AG09309 (cell line): ENCODE measurements at regions not wholly inside any gene's neighbourhood (a gene's known extent, or its start where the extent isn't known, plus 50 kb on each side); places are given as distances from the start of the nearest gene placed in this dataset.

Experiments
- DNase-seq: peaks from one replicate; pipeline ENCODE4 v3.0.0-alpha.2; 2010; ENCODE audit warnings: low read depth
- H3K4me3 ChIP-seq: 2 replicates; pipeline ENCODE4 v1.5.1; 2011; ENCODE audit warnings: mild to moderate bottlenecking, low read depth, low read length, moderate library complexity; ENCODE audit not compliant: control insufficient read depth
- CTCF ChIP-seq: IDR thresholded peaks from 2 replicates; pipeline ENCODE4 v1.5.1; 2011; ENCODE audit warnings: mild to moderate bottlenecking, low read depth, low read length, inconsistent platforms; ENCODE audit not compliant: insufficient read depth, control insufficient read depth; ENCODE audit errors: missing control alignments

GRCh38 chr13:109447667-109448066, 338.7 kb downstream of the IRS2 start:
- H3K4me3 ChIP-seq = no peak overlapping the region
- no peak for TF ChIP-seq CTCF
- no peak for DNase-seq

- no peak for DNase-seq
- H3K4me3 ChIP-seq = no peak overlapping the region
- TF ChIP-seq CTCF = no peak
Measured at GRCh38 chr13:109440320-109440719, 346.1 kb downstream of the IRS2 start.

- H3K4me3 ChIP-seq = no peak overlapping the region
- TF ChIP-seq CTCF = no peak
- DNase-seq = no peak
Measured at GRCh38 chr13:109439813-109440212, 346.6 kb downstream of the IRS2 start.

- no peak overlapping the region for H3K4me3 ChIP-seq
- no peak for TF ChIP-seq CTCF
- no peak for DNase-seq
Measured at GRCh38 chr13:109436841-109437240, 349.5 kb downstream of the IRS2 start.

- no peak overlapping the region for H3K4me3 ChIP-seq
- no peak for DNase-seq
- no peak for TF ChIP-seq CTCF
Measured at GRCh38 chr13:109436055-109436622, 350.2 kb downstream of the IRS2 start.

- DNase-seq = no peak
- TF ChIP-seq CTCF = no peak
- H3K4me3 ChIP-seq = no peak overlapping the region
Measured at GRCh38 chr13:109431217-109431616, 355.2 kb downstream of the IRS2 start.

GRCh38 chr13:109428146-109428545, 358.2 kb downstream of the IRS2 start:
- DNase-seq = no peak
- H3K4me3 ChIP-seq = no peak overlapping the region
- TF ChIP-seq CTCF = no peak
